ENCODE measurements at regions not wholly inside any gene's neighbourhood (a gene's known extent, or its start where the extent isn't known, plus 50 kb on each side); places are given as distances from the start of the nearest gene placed in this dataset.
"Not testable (repeated sequence)": the region's sequence is repeated elsewhere in the genome, so short reads cannot be mapped to it uniquely, and the experiment has no call there.

DNA sequence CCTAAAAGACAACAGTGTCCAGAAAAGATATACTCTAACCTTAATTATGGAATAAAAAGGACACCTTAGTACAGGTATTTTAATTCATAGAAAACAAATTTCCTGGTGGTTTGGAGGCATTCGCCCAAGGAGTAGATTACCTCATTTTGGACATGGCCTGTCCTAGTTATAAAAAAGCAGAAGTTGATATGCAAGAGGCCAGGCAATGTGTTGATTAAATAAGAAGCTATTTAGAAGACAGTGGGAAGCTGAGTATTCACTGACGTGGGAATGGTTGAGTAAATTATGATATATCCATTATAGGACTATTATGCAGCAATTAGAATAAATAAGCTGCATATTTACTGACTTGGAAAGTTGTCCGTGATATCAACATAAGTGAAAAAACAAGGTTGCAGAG is 314.9 kb downstream of the ALDH8A1 start:
- DNase-seq (ENCODE audit: low read depth) = no peak

DNA sequence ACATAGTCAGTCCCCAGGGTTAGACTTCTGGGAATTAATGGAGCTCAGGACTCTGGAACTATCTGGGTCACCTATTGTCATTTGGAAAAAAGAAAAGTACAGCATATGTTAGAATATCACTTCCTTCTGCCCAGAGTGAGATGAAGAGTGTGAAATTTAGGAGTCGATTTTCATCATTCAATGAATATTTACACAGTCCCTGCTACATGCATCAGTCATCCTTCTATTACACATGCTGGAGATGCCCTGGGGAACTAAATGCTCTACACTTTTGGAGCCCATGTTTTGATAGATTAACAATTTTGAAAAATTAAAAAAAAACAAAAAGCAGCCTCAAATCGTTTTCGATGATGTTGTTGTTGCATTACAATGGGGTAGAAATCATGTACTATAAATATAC is 315.4 kb downstream of the ALDH8A1 start:
- DNase-seq (ENCODE audit: low read depth) = no peak

DNA sequence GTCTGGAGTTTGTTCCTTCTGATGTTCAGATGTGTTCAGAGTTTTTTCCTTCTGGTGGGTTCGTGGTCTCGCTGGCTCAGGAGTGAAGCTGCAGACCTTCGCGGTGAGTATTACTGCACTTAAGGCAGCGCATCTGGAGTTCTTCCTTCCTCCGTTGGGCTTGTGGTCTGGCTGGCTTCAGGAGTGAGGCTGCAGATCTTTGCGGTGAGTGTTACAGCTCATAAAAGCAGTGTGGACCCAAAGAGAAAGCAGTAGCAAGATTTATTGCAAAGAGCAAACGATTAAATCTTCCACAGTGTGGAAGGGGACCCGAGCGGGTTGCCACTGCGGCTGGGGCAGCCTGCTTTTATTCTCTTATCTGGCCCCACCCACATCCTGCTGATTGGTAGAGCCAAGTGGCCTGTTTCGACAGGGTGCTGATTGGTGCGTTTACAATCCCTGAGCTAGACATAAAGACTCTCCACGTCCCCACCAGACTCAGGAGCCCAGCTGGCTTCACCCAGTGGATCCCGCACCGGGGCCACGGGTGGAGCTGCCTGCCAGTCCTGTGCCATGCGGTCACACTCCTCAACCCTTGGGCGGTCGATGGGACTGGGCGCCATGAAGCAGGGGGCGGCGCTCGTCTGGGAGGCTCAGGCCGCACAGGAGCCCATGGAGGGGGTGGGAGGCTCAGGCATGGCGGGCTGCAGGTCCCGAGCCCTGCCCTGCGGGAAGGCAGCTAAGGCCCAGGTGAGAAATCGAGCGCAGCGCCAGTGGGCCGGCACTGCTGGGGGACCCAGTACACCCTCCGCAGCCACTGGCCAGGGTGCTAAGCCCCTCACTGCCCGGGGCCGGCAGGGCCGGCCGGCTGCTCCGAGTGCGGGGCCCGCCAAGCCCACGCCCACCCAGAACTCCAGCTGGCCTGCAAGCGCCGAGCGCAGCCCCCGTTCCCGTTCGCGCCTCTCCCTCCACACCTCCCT is 315.3 kb upstream of the SGK1 start:
- DNase-seq (ENCODE audit: low read depth) = peak; percentile 55

DNA sequence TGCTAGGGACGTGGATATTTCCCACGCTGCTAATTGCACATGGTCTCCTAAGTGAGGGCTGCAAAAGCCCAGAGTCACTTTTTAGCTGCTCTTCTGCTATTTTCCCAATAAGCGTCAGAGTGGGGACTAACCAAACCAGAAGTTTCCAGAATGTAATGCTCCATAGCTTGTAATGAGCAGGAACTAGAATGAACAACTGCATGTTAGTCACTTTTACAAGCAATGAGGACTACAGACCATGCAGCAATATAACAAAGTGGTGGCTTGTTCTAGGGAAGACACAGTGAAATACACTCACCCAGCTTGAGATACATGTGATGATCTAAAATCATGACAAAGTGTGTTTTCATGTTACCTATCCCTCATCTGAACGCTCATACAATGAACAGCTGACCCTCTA is 314.1 kb upstream of the SGK1 start:
- no peak for DNase-seq (ENCODE audit: low read depth)

DNA sequence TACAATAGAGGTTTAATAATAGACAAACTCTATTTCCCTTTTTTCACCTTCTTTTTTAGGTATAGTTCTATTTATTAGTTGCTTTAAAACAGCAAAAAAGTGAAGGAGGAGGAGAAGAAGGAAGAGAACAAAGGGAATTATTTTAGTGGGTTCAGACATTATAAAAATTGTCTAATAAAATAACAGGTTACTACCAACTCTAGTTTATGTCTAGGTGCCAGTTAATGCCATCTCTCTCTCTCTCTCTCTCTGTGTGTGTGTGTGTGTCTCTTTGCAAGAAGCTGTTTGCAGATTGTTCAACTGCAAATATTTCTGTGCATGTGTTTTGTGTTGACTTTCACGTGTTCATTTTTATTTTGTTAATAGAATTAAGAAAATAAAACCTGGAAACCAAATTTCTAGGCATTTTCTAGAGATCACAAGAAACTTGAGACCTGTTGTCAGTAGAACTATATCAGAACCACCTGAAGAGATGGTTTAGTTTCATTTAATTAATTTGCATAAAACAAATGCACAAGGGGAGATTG is 313.5 kb upstream of the SGK1 start:
- no peak for DNase-seq (ENCODE audit: low read depth)

DNA sequence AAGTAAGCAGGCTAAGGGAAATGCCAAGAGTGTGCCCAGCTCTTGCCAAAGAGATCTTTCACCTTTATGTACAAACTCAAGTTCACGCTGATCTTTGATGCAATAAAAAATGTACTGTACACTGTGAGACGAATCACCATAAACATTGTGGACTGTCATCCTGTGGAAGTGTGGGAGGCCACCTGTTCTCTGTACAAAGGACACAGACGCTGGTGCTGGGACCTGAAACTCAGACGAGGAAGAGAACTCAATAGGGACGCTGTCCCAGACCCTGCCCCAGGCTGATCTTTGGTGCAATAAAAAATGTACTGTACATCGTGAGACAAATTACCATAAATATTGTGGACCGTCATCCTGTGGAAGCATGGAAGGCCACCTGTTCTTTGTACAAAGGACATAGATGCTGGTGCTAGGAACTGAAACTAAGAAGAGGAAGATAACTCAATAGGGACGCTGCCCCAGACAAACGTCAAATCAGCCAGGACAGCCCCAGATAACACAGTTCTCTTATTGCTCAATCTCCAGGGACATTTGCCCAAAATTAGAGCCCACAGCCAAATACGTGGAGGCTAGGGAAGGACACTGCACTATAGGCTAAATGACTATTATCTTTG is 312.7 kb upstream of the SGK1 start:
- DNase-seq (ENCODE audit: low read depth) = no peak

DNA sequence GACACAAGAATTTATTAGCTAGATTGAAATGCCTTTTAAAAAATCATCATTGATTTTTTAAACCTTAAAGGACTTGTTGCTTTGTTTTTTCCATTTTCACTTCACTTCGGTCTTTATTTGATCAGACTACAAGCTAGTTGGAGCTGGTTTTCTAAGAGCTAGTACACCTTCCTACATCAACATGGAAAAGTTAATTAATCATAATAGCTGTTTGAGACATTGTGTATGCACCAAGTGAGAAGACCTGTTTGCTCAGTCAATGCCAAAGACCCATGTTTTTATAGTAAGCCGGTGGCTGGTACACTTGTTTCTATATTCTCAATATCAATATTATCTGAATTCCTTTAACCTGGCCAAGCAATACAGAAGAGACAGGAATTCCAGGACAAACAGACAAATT is 310.2 kb upstream of the SGK1 start:
- no peak for DNase-seq (ENCODE audit: low read depth)

DNA sequence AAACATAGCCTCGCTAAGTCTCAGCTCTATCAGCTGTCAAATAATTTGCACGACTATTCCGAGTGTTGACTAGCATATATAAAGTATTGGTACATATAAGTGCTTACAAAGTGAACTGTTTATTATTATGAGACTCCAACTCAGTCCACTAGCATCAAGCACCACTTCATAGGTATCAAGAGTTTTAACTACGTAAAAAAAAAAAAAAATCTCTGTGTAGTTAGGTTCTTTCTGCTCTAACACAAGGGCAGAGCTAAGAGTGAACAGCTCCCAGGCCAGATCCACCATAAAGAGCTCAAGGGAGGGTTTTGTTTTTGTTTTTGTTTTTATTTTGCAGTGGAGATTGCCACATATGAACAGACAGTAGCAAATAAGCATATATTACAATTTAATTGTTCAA is 309.8 kb upstream of the SGK1 start:
- DNase-seq (ENCODE audit: low read depth) = no peak

DNA sequence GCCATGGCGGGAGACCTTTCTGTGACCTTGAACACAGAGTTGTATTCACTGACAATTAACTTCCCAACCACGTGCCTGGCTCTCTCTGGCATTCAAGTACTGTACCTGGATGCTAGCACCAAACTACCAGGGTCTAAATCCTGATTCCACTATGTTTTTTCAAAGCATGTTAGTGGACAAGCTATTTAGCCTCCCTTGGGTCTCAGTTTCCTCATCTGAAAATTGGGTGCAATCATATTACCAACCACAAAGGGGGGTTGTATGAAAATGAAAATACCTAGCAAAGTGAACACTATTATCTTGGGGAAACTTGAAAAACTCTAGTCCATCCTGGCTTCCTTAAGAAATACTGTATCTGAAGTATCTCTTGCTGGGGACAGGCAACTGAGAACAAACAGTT is 308.7 kb upstream of the SGK1 start:
- DNase-seq (ENCODE audit: low read depth) = no peak

DNA sequence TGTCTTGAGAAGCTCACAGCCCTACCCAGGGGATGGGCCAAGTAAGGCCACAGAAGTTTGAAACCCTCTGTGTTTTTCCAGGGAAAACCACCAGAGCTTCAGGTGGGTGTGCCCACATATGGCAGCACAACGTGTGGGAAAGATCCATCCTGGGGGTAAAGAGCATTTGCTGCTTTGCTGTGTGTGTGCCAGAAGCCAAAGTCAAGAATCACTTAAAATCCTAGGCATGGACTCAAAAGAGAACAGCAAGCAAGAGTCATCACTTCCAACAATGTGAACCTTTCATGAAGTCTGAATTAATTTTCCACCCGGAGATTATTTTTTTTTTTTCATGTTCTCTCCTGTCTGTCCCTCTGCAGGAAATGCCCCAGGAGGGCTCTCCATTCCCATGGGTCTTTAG is 308.2 kb upstream of the SGK1 start:
- DNase-seq (ENCODE audit: low read depth) = no peak

DNA sequence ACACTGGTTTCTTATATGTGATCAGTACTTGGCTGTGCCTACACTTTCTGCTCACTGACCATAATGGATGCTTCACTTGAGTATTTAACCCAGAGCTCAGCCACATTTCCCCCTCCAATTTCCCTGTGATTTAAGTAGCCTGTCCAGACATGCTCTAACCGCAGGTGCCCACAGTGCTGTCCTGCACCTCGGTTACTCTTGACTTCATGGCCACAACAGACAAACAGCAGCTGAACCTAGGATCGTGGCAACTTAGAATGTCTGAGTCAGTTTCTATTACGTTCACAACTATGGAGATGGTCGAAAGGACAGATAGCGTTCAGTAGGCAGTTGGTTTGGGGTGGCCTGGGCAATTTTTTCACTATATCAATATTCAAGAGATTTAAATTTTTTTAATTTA is 306.9 kb upstream of the SGK1 start:
- DNase-seq (ENCODE audit: low read depth) = no peak

DNA sequence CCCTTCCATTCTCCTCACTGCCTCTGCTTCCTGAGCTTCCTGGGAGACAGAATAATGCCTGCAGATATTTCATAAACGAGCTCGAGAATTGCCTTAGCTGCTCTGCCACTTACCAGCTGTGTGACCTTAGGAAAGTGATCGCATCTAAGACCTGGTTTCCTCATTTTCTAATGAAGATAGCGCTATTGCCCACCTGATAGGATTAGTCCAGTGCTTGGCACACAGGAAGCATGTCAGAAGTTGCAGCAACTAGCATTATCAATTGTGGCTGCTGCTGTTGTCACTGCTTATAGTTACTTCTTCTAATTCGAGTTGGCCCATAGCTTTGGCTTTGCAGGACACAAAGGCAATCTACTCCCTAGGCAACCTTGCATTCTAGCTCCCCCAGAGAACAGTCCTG is 305.5 kb upstream of the SGK1 start:
- DNase-seq (ENCODE audit: low read depth) = no peak

DNA sequence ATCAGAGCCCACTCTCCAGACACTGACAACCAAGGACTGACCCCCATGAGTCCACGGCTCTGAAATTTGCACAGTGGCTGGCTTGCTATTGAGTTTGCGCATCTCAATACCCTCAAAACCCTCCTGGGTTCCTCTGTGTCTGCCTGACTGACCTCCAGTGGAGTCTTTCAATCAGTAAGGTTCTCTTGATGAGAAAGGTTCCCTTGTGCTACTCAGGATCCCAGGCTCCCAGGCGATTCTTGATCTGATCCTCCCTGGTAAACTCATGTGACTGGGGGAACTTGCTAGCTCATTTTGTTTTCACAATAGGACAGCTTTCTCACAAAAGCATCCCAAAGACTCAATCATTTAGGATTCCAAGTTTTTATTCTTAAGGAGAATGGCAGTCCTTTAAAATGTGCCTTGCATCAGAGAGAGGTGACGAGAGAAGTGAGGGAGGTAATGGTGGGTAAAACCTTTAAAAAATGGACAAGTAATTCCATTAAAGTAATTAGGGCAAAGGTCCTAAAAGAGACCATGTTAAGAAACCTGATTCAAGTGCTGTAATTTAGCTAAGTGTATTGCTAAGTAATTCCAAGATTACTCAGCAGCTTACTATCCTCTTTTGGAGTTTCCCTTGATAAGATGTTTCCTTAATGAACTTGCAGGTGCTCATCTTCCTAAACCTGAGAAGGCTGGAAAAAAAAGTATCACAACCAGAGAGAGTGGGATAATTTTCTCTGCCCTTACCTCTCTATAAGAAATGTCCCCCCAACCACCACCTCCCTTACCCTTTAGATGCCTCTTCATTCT is 304.7 kb upstream of the SGK1 start:
- no peak for DNase-seq (ENCODE audit: low read depth)

DNA sequence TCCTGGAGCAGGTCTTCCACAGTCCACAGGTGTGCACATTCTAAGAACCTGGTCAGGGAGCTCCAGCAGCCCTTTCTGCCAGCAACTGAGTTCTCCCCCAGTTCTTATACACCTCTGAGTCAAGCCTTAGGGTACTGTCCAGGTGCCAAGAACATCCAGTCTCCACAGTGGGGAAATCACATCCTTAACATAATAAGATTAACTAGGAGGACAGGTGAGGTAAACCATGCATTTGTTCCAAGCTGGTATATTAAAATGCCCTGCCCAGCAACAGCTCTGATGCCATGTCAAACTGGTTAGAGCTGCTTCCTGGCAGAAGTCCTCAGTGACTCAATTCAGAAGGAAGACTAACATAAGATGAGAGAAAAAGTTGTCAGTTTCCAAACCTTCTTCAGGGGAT is 303.9 kb upstream of the SGK1 start:
- DNase-seq (ENCODE audit: low read depth) = no peak

DNA sequence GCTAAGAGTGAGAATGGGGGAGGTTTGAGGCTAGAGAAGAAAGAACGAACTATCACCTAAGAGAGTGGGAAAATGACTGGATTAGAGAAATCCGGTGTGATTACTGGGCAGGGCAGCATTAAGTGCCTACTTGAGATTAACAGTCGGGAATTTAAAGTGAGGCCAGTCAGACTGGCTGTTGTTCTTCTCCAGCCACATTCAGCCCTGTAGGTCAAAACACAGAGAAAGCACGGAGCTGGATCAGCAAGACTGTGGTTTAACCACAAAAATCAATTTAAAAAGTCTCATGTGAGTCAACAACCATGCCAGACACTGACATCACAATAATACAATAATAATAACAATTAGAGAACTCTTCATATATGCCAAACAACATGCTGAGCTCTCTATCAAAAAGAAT is 301.9 kb upstream of the SGK1 start:
- no peak for DNase-seq (ENCODE audit: low read depth)

DNA sequence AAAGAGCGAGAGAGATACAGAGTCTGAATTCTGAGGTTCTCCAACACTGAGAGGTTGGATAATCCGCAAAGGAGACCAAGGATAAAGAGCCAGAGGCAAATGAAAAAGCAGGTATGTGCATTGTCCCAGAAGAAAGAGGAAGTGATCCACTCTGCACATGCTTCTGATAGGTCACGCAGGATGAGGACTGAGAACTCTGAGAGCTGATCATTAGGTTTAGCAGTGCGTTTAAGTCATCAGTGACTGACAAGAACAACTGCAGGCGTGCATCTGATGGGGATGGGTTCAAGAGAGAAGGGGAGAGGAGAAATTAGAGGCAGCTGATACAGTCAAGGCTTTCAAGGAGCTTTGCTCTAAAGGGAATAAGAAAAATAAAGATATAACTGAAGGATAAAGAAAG is 301.2 kb upstream of the SGK1 start:
- DNase-seq (ENCODE audit: low read depth) = no peak

DNA sequence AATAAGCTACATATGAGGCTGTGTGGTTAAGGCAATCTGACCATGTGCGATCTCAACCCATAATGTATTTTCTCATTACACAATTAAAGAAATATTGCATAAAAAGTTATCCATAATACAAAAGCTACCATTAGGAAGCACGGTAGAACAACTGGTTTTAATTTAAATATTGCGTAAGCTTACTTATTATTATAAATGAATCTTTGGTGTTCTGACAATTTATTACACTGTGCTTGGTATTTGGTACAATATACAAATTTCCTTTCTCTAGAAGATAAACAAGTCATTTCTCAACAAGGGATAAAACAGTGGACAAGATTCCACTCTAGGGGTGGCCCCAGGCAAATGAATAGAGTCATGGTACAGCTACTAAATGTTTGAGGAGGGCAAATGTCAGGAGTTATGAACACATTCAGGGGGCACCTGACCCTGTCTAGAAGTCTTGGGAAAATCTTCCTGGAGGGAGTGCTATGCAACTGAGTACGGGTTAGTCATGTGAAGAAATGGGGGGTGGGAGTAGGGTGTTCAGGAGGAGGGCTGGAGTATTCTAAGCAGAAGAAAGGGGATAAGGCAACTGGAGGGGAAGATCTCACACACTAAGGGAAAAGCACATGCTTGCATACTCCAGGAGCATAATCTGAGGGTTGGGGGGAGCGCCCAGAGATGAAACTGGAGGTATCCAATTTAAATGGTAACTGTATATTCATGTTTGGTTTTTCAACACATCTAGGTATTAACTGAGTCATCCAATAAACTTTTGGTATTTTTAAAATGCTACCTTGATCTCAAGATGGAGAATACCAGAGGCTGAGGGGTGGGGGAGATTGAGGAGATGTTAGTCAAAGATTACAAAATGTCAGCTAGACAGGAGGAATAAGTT is 296.9 kb upstream of the SGK1 start:
- no peak for DNase-seq (ENCODE audit: low read depth)

DNA sequence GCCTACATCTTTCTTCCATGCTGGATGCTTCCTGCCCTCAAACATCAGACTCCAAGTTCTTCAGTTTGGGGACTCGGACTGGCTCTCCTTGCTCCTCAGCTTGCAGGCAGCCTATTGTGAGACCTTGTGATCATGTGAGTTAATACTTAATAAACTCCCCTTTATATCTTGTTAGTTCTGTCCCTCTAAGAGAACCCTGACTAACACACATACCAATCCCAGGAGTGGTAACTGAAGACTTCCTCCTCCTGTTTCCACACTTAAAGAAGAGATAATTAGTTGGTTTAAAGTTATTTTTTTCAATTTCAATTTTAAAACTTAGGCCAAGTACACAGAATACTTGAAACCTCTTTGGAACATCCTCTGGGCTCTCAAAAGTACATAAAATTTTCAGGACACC is 294.2 kb upstream of the SGK1 start:
- DNase-seq (ENCODE audit: low read depth) = not testable (repeated sequence)

DNA sequence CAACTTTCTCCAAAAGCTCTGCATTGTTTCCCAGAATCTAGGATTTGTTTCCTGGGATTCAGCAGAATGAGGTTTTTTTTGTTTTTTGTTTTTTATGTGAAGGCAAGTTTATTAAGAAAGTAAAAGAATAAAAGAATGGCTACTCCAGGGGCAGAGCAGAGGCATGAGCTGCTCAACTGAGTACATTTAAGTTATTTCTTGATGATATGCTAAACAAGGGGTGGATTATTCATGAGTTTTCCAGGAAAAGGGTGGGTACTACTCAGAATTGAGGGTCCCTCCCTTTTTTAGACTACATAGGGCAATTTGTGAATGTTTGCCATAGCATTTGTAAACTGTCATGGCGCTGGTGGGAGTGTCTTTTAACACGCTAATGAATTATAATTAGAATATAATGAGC is 292.5 kb upstream of the SGK1 start:
- no peak for DNase-seq (ENCODE audit: low read depth)

DNA sequence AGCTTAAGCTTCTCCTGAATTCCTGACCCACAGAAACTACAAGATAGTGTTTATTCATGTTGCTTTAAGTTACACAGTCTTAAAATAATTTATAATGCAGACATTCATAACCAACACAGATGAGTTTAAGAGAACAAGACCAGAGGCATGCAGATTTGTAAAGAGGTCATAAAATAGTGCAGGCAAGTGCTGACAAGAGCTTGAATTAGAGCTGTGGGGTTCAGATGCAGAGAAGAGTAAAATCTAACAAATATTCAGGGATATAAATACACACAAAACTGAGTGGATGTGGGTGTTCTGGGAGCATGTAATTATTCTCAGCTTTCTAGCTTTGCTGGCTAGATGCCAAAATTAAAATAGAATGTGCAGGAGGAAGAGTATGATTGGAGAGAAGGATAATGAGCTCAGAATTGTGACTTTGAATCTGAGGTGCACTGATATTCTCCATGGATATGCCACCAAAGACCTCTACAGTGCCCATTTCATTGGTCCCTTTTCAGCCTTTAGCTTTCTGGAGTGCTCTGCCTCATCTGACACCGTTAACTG is 291.9 kb upstream of the SGK1 start:
- DNase-seq (ENCODE audit: low read depth) = no peak

DNA sequence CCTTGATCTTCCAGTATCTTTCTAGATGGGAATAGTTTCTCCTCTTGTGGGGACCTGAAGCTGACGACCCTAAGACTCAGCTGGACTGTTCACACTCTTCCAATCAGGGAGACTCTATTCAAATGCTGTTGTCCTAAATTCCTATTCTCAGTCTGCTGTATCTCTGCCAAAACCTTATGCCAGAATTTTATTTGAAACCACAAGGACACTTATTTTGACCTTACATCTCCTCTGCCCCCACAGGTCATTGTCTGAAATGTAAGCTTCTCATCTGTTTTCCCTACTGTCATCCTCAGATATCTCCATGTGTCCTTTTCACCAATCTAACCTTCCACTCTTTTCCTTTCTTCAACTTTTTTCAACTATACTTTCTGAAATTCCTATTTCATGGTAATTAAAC is 289.5 kb upstream of the SGK1 start:
- no peak for DNase-seq (ENCODE audit: low read depth)

Measured in CMK (cell line).